ENCODE measurements at regions not wholly inside any gene's neighbourhood (a gene's known extent, or its start where the extent isn't known, plus 50 kb on each side); places are given as distances from the start of the nearest gene placed in this dataset.
"Not testable (repeated sequence)": the region's sequence is repeated elsewhere in the genome, so short reads cannot be mapped to it uniquely, and the experiment has no call there.

- FAIRE-seq: peak; percentile 93
These were observed 1239.6 kb upstream of the USP9Y start for GRCh38 chrY:11461406-11461805.

GRCh38 chrY:11466778-11467177 lies 1234.3 kb upstream of the USP9Y start:
- not testable (repeated sequence) for FAIRE-seq
